Hindlimb muscle (tissue), 1 donor: ENCODE measurements at regions not wholly inside any gene's neighbourhood (a gene's known extent, or its start where the extent isn't known, plus 50 kb on each side); places are given as distances from the start of the nearest gene placed in this dataset.

Experiments
- DNase-seq: peaks from one replicate; pipeline ENCODE4 v3.0.0-alpha.2; 2013

GRCh38 chr5:68432682-68433081, 217.1 kb downstream of the PIK3R1 start:
- no peak for DNase-seq

DNA sequence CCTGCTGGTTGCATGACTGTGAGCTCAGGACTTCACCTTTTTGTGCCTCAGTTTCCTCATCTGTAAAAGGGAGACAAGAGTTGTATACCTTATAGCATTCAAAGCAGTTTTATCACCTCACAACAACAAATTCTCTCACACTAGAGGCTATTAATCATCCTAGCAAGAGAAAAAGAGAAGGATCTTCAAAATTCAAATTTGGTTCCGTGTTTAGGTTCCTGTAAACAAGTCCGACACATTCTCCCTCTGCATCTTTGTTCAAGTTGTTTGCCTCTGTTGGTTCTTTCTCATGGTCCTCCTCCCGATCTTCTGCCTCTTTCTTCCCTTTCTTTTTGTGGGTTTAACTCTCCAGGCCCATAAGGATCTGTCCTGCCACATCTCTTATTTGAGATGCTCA, 218.0 kb downstream of the PIK3R1 start:
- no peak for DNase-seq

GRCh38 chr5:68433923-68434879, 218.6 kb downstream of the PIK3R1 start:
- DNase-seq = peak; percentile 50

GRCh38 chr5:68435611-68436010, 220.1 kb downstream of the PIK3R1 start:
- DNase-seq = no peak

GRCh38 chr5:68436686-68437520, 221.3 kb downstream of the PIK3R1 start:
- DNase-seq = no peak

- no peak for DNase-seq
These were observed 223.3 kb downstream of the PIK3R1 start for GRCh38 chr5:68438876-68439275.

DNA sequence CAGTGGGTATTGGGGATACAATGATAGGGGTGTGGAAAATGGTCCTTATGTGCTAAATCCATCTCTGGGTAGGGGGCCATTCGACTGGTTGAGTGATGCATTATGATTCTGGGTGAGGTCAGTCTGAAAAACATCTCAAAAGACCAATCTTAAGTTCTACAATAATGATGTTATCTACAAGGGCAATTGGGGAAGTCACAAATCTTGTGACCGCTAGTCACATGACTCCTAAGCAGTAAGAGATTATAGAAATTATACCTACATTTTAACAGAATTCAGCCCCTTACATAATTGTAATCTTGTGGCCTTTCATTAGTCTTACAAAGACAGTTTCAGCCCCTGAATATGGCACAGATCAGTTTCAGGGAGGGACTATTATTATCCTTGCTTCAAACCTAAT, 224.7 kb downstream of the PIK3R1 start:
- DNase-seq = no peak

GRCh38 chr5:68440651-68441050, 225.1 kb downstream of the PIK3R1 start:
- DNase-seq = no peak

- DNase-seq = no peak
These were observed 225.9 kb downstream of the PIK3R1 start for GRCh38 chr5:68441309-68442073.

DNA sequence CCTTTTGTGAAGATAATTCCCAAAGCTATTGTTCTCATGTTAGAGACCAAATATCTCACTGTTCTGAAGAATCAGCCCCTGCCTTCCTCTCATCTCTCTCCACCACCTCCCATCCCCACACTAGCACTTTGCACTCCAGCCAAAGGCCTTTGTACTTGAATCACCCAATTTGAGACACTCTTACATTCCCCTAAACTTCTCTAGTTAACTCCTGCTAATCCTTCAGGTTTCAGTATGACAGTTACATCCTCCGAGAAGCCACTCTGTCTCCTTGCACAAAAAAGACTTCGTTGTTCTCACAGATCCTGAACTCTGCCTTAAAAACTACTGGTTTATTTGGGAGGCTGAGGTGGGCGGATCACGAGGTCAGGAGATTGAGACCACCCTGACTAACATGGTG, 227.5 kb downstream of the PIK3R1 start:
- no peak for DNase-seq

DNA sequence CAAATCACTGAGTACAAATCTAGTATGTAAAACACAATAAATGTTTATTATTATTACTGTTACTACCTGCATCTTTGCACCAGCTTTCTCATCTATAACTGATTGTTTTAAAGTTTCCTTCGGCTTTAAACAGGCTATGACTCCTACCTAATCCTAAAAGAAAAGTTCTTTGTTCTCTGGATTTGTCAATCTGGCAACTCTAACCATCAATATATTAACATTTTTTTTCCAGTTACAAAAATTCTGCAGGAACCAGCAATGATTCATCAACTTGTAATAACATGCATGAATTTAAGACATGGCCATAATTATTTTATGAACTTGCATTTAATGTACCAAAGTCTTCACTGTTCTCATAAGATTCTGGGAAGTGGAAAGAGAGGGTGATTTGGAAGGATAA, 228.5 kb downstream of the PIK3R1 start:
- no peak for DNase-seq

- DNase-seq = no peak
These were observed 229.3 kb downstream of the PIK3R1 start for GRCh38 chr5:68444833-68445232.

DNA sequence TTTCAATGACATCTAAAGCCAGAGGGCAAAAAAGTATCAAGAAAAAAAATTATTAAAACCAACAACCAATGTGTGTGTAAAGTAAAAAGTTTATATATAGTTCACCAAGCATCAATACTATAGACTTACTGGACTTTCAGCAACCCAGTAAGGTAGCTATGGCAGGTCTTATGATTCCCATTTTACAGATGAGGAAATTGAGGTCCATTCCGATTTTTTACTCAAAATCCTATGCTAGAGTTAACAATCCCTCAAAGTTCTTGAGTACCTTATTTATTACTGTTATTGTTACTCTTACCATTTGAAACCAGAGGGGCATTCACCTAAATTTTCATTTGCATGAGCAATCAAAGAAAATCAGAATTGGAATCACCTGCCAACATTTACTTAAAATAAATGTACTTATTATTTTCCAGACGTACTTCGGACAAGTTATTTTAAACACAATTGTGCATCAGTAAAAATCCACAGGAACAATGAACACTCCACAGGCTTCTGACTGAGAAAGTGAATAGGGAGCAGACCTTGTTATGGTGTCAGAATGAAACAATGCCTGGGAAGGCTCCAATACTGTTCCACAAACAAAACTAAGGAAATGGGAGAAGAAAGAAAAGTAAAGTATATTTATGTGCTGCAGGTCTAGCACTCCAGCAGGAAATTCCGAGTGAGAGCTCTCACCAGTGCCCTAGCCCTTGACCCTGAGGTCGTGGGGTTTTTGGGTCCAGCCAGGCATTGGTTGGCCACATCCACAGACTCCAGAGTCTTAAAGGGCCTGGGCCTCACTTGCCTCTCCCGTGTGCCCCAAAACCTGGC, 229.9 kb downstream of the PIK3R1 start:
- no peak for DNase-seq

DNA sequence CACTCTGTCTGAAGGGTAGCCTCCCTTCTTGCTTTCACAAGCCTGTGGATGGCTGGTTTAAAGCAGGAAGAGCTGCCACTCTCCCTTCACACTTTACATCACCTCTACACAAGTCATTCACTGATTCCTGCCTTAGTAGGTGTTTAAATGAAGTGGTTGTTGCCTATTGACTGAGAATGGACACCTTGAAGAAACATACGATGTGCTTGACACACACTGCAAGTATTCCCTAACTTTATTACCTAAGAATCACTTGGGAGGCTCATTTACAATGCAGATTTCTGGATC, 230.5 kb downstream of the PIK3R1 start:
- DNase-seq = no peak

DNA sequence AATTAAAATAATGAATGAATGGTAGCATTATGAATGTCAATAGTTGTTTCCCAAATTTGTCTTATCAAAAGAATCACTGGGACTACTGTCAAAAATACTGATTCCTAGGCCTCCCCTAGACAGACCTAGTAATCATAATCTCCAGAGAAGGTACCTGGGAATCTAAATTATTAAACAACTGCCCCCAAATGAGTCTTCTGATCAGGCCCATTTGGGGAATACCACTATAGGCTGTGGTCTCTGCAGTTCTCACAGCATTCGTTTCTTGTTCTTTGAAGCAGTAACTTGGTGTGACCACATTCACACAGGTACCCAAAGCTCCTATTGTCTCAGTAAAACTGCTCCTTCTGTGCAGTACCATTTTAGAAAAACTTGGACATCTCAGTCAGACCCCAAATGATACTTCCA, 230.9 kb downstream of the PIK3R1 start:
- DNase-seq = no peak

DNA sequence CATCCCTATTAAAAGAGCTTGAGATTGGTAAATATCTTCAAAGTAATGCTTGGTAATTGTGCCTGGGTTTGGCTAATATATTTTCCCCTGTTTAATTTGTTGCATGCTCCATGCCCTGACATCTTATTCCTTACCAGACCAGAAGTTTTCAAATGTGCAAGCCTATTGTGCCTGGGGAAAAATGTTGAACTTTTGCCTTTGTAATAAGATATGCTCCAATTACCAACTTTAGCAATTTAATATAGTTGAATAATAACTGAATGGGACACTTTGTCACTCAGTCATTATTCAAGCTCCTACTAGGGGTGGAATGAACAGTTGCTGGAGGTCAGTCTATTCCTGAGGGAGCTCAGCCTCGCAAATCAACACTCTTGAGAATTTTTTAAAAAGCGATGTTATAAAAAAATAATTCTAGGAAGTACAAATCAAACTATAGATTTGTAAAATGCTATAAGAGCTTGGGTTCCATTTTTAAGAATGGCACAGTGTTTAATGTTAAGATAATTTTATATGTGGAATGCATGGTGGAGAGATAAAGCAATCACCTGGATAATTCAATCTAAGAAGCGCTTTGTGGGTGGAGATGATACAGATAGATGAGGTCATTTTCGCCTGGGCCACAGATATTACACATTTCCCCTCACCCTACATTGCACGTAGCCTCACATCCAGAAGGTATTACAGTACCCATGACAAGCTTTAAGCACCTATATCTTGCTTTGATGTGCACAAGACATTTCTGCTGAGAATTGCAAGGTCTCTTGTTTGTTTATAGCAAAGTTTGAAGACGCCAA, 231.8 kb downstream of the PIK3R1 start:
- no peak for DNase-seq

- DNase-seq = no peak
These were observed 233.8 kb downstream of the PIK3R1 start for GRCh38 chr5:68449380-68449779.

- no peak for DNase-seq
These were observed 234.8 kb downstream of the PIK3R1 start for GRCh38 chr5:68450245-68450852.

DNA sequence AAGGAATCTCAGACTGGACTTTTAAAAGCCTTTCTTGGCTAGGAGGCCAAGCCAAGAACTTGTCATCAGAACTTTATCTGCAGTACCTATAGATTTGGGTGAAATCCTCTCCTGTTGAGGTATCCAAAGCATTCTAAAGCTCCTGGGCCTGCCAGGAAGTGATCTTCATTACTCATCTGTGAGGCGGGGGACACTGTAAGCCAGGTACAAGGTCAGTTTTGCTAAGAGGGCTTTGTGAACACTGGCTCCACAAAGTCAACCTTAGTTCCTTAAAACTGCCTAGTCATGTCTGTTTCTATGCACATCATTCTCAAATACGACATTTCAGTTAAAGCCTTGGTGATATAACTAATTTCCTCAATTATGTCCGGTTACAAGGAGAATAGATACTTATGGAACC, 236.7 kb downstream of the PIK3R1 start:
- DNase-seq = no peak

DNA sequence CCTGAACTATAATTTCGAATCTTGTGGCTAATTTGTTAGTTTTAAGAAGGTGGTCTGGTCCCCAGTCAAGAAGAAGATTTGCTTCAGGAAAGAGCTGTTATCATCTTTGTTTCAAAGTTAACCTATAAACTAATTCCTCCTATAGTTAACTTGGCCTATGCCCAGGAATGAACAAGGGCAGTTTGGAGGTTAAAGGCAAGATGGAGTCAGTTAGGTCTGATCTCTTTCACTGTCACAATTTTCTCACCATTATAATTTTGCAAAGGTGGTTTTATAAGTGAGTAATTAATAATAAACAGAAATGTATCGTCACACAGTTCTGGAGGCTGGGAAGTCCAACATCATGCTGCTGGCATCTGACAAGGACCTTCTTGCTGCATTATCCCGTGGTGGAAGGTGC, 238.6 kb downstream of the PIK3R1 start:
- no peak for DNase-seq

GRCh38 chr5:68454766-68455165, 239.2 kb downstream of the PIK3R1 start:
- no peak for DNase-seq
